ENCODE measurements at regions not wholly inside any gene's neighbourhood (a gene's known extent, or its start where the extent isn't known, plus 50 kb on each side); places are given as distances from the start of the nearest gene placed in this dataset.

DNA sequence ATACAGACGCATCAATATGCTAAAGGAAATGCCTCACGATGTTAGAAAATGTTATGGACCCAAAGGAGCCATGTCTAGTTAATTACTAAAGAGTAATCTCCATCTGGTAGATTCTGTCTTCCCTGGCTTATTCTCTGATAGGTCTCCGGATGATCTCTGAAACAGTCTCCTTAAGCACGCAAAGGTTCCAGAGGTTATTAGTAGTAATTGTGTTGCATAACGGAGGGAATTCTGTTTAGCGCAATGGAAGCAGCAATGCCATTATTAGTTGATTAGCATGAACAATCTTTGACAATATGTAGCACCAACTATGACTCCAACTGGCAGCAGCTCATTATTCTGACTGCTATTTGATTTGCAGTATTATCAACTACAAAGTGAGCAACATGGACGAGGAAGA is 952.5 kb upstream of the SEMA6D start:
- H3K36me3 ChIP-seq (replicated peaks in 1 of 2; ENCODE audit: control extremely low read depth in 1 of 2, control insufficient read depth in 1 of 2, extremely low read depth in 1 of 2, insufficient read depth in 2 of 2, low read length in 1 of 2): no peaks in the 10 kb centered on the region
- no CpG with 5 or more reads among the region's 7 CpGs for WGBS (ENCODE audit: insufficient coverage)
- Mint-ChIP-seq H3K27me3 (no peaks in the 10 kb centered on the region), H3K4me3 (no peak overlapping the region), H3K4me1 (no peaks in the 10 kb centered on the region), H3K27ac (no peak overlapping the region), H3K9me3 (ENCODE audit: insufficient read depth) (peaks cover 11% of the 10 kb centered on the region)
- ChIA-PET POLR2A (no interaction called here), CTCF (no interaction called here)
- H3K4me2 ChIP-seq (replicated peaks; ENCODE audit: low read depth, low read length, poor library complexity, severe bottlenecking): no peak overlapping the region
- no peak overlapping the region for H2AFZ ChIP-seq (ENCODE audit: insufficient read depth, low read depth, low read length, poor library complexity, severe bottlenecking)
- intact Hi-C loops (cut with micrococcal nuclease): no loop called here
- H3K9me3 ChIP-seq (ENCODE audit: control extremely low read depth in 1 of 3, control insufficient read depth in 2 of 3, insufficient read depth in 1 of 3, low read length in 2 of 3): peaks cover 0 to 10% (median 8%) of the 10 kb centered on the region in 3 donors
- no peaks in the 10 kb centered on the region for H3K79me2 ChIP-seq (ENCODE audit: control insufficient read depth, insufficient read depth, low read length)
- no peak for TF ChIP-seq EZH2 (IDR thresholded peaks at IDR 0.05; ENCODE audit: borderline replicate concordance, insufficient read depth, low read depth, low read length, poor library complexity, severe bottlenecking)
- TF ChIP-seq, protein P1, sequence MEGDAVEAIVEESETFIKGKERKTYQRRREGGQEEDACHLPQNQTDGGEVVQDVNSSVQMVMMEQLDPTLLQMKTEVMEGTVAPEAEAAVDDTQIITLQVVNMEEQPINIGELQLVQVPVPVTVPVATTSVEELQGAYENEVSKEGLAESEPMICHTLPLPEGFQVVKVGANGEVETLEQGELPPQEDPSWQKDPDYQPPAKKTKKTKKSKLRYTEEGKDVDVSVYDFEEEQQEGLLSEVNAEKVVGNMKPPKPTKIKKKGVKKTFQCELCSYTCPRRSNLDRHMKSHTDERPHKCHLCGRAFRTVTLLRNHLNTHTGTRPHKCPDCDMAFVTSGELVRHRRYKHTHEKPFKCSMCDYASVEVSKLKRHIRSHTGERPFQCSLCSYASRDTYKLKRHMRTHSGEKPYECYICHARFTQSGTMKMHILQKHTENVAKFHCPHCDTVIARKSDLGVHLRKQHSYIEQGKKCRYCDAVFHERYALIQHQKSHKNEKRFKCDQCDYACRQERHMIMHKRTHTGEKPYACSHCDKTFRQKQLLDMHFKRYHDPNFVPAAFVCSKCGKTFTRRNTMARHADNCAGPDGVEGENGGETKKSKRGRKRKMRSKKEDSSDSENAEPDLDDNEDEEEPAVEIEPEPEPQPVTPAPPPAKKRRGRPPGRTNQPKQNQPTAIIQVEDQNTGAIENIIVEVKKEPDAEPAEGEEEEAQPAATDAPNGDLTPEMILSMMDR (IDR thresholded peaks at IDR 0.05): no peak
- no peaks in the 10 kb centered on the region for H4K20me1 ChIP-seq (ENCODE audit: control insufficient read depth, insufficient read depth, low read length, poor library complexity, severe bottlenecking)
- no peak for DNase-seq
- H3K9ac ChIP-seq (ENCODE audit: low read length): no peak overlapping the region
- no peak overlapping the region for H3K27ac ChIP-seq (ENCODE audit: low read length in 2 of 2)
- no peaks in the 10 kb centered on the region for H3K4me1 ChIP-seq (ENCODE audit: control insufficient read depth in 2 of 2, insufficient read depth in 2 of 2, low read length in 2 of 2)
- no peaks in the 10 kb centered on the region for H3K27me3 ChIP-seq (replicated peaks in 1 of 4; ENCODE audit: control extremely low read depth in 1 of 4, control insufficient read depth in 3 of 4, insufficient read depth in 4 of 4, low read length in 3 of 4)
- ATAC-seq (ENCODE audit: low read depth): no peak
- no peak overlapping the region for H3K4me3 ChIP-seq (ENCODE audit: control extremely low read depth in 1 of 5, extremely low read depth in 1 of 5, insufficient read depth in 1 of 5, low read depth in 2 of 5, low read length in 4 of 5)

DNA sequence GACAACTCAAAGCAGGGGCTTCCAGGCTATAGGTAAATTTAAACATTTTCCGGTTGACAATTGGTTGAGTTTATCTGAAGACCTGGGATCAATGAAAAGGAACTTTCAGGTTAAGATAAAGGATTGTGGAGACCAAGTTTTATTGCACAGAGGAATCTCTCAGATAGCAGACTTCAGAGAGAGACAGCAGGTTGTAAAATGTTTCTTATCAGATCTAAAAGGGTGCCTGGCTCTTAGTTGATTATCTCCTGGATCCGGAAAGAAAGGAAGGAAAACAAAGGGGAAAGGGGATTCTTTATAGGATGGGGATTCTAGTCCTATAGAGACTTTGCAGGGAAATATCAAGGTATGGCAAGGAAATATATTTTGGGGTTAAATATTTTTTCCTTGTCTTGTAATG is 951.3 kb upstream of the SEMA6D start:
- Histone ChIP-seq H3K27me3 (replicated peaks in 1 of 4; ENCODE audit: control extremely low read depth in 1 of 4, control insufficient read depth in 3 of 4, insufficient read depth in 4 of 4, low read length in 3 of 4) (no peaks in the 10 kb centered on the region), H3K79me2 (ENCODE audit: control insufficient read depth, insufficient read depth, low read length) (no peaks in the 10 kb centered on the region), H3K9ac (ENCODE audit: low read length) (no peak overlapping the region), H3K36me3 (replicated peaks in 1 of 2; ENCODE audit: control extremely low read depth in 1 of 2, control insufficient read depth in 1 of 2, extremely low read depth in 1 of 2, insufficient read depth in 2 of 2, low read length in 1 of 2) (no peaks in the 10 kb centered on the region), H3K9me3 (ENCODE audit: control extremely low read depth in 1 of 3, control insufficient read depth in 2 of 3, insufficient read depth in 1 of 3, low read length in 2 of 3) (peaks cover 0 to 10% (median 8%) of the 10 kb centered on the region in 3 donors), H3K4me3 (ENCODE audit: control extremely low read depth in 1 of 5, extremely low read depth in 1 of 5, insufficient read depth in 1 of 5, low read depth in 2 of 5, low read length in 4 of 5) (no peak overlapping the region), H3K27ac (ENCODE audit: low read length in 2 of 2) (no peak overlapping the region), H2AFZ (ENCODE audit: insufficient read depth, low read depth, low read length, poor library complexity, severe bottlenecking) (no peak overlapping the region), H4K20me1 (ENCODE audit: control insufficient read depth, insufficient read depth, low read length, poor library complexity, severe bottlenecking) (no peaks in the 10 kb centered on the region), H3K4me1 (ENCODE audit: control insufficient read depth in 2 of 2, insufficient read depth in 2 of 2, low read length in 2 of 2) (no peaks in the 10 kb centered on the region), H3K4me2 (replicated peaks; ENCODE audit: low read depth, low read length, poor library complexity, severe bottlenecking) (no peak overlapping the region)
- no peak for ATAC-seq (ENCODE audit: low read depth)
- WGBS (ENCODE audit: insufficient coverage): 38% methylated on average over 1 of the region's 2 CpGs
- DNase-seq: no peak
- POLR2A ChIA-PET: no interaction called here
- intact Hi-C loops (cut with micrococcal nuclease): no loop called here
- no peak for TF ChIP-seq EZH2 (IDR thresholded peaks at IDR 0.05; ENCODE audit: borderline replicate concordance, insufficient read depth, low read depth, low read length, poor library complexity, severe bottlenecking)
- TF ChIP-seq, protein P1 (IDR thresholded peaks at IDR 0.05): no peak
- Mint-ChIP-seq H3K9me3 (ENCODE audit: insufficient read depth) (peaks cover 13% of the 10 kb centered on the region), H3K27ac (no peak overlapping the region), H3K4me1 (no peaks in the 10 kb centered on the region), H3K27me3 (no peaks in the 10 kb centered on the region), H3K4me3 (no peak overlapping the region)
- CTCF ChIA-PET: no interaction called here

All from B cell (primary cell).